ENCODE measurements at regions not wholly inside any gene's neighbourhood (a gene's known extent, or its start where the extent isn't known, plus 50 kb on each side); places are given as distances from the start of the nearest gene placed in this dataset.

- no peak for DNase-seq (ENCODE audit: low spot score)
Observed at GRCh38 chr2:128550801-128551416, 232.2 kb upstream of the HS6ST1 start.

GRCh38 chr2:128551435-128551834, 232.8 kb upstream of the HS6ST1 start:
- no peak for DNase-seq (ENCODE audit: low spot score)

GRCh38 chr2:128552141-128552805, 233.6 kb upstream of the HS6ST1 start:
- no peak for DNase-seq (ENCODE audit: low spot score)

- DNase-seq (ENCODE audit: low spot score) = no peak
Observed at GRCh38 chr2:128552806-128553551, 234.3 kb upstream of the HS6ST1 start.

DNA sequence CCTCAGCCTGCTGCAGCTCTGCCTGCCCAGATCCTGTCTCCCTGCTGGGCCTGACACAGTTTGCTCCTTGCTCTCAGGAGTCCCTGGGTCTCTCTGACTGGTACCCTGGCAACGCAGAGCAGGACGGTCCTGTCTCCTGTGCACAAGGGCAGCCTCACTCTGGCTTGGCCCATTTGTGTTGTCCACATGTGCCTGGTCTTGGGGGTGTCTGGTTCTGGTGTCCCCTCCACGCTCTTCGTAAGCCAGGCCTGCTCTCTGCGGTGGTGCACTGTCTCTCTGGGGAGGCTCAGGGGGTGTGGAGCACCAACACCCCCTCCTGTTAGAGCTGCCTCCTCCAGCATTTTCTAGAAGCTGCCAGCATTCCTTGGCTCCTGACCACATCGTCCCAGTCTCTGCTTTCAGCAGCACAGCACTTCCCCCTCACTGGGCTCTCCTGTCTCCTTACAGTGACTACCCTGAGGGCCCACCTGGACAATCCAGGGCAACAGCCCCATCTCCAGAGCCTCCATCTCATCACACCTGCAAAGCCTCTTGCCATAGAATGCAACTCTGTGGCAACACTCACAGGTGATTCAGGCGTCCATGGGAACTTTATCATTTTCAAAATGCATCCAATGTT, 235.6 kb upstream of the HS6ST1 start:
- no peak for DNase-seq (ENCODE audit: low spot score)

- DNase-seq (ENCODE audit: low spot score) = no peak
Observed at GRCh38 chr2:128555433-128555832, 236.8 kb upstream of the HS6ST1 start.

DNA sequence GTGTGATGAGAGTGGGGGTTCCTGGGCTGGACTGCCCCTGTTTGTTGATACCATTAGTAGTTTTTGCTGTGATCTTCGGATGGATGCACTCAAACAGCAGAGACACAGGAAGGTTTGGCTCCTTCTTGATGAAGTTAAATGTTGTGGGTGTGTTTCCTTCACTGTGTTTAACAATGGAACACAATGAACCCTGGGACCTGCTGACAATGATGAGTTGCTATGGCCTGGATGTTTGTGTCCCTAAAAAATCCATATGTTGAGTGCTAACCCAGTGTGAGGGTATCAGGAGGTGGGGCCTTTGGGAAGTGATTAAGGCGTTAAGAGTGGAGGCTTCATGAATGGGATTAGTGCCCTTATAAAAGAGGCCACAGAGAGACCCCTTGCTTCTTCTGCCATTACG, 237.4 kb upstream of the HS6ST1 start:
- DNase-seq (ENCODE audit: low spot score) = no peak

GRCh38 chr2:128556633-128557032, 238.0 kb upstream of the HS6ST1 start:
- no peak for DNase-seq (ENCODE audit: low spot score)

DNA sequence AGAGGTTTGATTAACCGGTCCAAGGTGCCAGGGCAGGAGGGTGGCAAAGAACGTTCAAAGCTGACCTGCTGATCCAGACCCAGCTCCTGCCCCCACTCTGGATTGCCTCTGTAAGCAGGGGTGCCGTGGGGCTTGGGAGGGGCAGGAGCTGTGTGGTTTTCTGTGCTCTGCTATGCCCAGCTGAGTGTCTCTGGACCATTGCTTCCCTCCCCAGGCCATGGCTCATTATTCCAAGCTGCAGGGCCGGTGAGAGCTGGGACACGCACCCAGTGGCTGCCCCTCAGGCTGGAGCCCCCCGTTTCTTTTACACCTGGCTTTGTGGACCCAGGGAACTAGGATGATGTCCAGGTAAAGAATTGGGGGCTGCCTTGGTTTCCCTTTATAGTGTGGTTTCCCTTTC, 238.4 kb upstream of the HS6ST1 start:
- DNase-seq (ENCODE audit: low spot score) = no peak

- no peak for DNase-seq (ENCODE audit: low spot score)
Observed at GRCh38 chr2:128557831-128558241, 239.2 kb upstream of the HS6ST1 start.

- no peak for DNase-seq (ENCODE audit: low spot score)
Observed at GRCh38 chr2:128558441-128558840, 239.8 kb upstream of the HS6ST1 start.

DNA sequence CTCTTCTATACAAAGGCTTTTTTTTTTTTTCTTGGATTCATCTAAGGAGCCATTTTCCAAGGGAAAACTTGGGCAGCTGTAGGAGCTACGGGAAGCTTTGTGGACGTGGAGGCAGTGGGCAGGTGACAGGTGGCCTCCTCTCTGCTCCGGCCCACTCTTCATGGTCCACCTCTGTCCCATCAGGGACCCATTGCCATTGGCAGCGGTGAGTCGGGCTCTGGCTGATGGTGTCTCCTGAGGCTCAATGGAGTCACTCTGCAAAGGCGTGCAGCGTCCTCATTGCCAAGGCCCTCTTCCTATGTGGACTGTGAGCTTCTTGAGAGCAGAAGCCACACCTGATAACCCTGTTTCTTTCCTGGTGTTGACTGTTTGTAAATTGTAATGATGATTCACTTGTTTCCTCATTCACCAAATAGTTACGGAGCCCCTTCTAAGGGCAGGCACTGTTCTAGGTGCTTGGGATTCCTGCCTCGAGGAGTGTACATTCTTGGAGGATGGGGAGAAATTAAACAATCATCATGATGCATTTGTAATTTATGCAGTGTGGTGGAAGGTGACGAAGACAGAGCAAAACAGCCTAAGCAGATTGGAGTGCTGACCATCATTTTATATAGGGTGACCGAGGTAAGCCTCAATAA, 240.3 kb upstream of the HS6ST1 start:
- DNase-seq (ENCODE audit: low spot score) = no peak

GRCh38 chr2:128559533-128560515, 241.2 kb upstream of the HS6ST1 start:
- no peak for DNase-seq (ENCODE audit: low spot score)

DNA sequence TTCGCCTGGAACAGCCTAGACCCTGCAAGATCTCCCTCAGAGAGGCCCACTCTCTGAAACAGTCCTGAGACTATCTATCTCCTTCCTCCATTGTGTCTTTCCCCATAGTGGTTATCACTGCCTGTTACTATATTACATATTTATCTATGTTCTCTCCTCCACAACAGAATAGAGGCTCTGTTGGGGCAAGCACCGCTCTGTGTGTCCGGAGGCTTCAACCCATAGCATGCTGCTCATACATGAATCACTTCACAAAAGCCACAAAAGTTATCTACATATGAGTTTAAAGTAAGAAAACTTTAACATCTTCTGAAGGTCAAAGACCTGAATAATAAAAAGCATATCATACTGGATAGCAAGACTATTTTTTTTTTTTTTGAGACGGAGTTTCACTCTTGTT, 242.1 kb upstream of the HS6ST1 start:
- no peak for DNase-seq (ENCODE audit: low spot score)

- DNase-seq (ENCODE audit: low spot score) = no peak
Observed at GRCh38 chr2:128562471-128563347, 244.0 kb upstream of the HS6ST1 start.

DNA sequence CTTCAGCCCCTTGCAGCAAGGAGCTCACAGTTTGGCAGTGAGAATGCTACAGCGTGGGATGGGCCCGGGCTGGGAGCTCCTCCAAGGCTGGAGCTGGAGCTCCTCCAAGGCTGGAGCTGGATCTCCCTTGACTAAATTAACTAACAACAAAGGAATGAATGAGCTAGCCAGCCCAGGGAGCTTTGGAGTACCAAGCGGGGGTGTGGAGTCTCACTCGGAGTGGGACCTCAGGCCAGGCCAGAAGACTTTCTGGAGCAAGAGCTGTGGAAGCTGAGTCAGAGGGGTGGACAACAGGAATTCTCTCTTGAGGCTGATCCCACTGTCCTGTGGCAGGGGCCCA, 244.7 kb upstream of the HS6ST1 start:
- DNase-seq (ENCODE audit: low spot score) = no peak

GRCh38 chr2:128564131-128564530, 245.5 kb upstream of the HS6ST1 start:
- DNase-seq (ENCODE audit: low spot score) = no peak

- DNase-seq (ENCODE audit: low spot score) = no peak
Observed at GRCh38 chr2:128564551-128564950, 245.9 kb upstream of the HS6ST1 start.

GRCh38 chr2:128565441-128565840, 246.8 kb upstream of the HS6ST1 start:
- DNase-seq (ENCODE audit: low spot score) = no peak

DNA sequence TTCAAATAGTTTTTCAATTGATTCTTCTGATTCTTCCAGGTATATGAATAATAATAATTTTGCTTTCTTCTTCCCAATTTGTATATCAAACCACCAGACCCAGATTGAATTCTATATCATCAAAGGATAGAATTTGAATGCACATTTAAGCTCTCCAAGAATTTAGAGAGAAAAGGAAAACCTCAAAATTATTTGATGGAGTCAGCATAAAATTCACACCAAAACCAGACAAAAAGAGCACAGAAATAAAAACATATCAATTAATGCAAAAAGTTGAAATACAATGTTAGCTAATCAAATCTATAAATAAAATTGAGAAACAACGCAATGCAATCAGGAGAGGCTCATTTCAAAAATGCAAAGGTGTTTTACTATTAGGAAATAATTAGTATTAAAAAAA, 248.0 kb upstream of the HS6ST1 start:
- no peak for DNase-seq (ENCODE audit: low spot score)
